Right renal cortex interstitium (tissue), 3 donors: ENCODE measurements at regions not wholly inside any gene's neighbourhood (a gene's known extent, or its start where the extent isn't known, plus 50 kb on each side); places are given as distances from the start of the nearest gene placed in this dataset.

Experiments used
- DNase-seq, 3 donors: peaks; one replicate each; pipeline ENCODE4 v3.0.0-alpha.2; 2013; ENCODE audit warnings: low read depth in 3 of 3, low spot score in 2 of 3

GRCh38 chr2:58585233-58585632 lies 344.1 kb upstream of the FANCL start:
- DNase-seq = no peak

GRCh38 chr2:58584606-58585118 lies 343.5 kb upstream of the FANCL start:
- DNase-seq = no peak

DNA sequence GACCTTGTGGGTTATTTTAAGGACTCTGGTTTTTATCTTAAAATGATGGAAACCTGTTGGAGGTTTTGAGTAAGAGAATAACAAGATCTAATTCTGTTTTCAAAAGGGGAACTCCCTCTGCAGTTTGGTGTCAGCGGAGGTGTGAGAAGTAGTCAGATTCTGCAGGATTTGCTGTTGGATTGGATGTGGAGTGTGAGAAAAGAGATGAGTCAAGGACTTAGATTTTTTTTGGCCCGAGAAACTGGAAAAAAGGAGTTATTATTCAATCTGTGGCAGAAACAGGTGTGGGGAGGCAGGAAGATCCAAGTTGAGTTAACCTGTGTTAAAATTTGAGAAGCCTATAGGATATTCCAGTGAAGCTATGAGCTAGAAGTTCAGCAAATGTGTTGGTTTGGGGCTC lies 337.2 kb upstream of the FANCL start:
- DNase-seq = no peak

DNA sequence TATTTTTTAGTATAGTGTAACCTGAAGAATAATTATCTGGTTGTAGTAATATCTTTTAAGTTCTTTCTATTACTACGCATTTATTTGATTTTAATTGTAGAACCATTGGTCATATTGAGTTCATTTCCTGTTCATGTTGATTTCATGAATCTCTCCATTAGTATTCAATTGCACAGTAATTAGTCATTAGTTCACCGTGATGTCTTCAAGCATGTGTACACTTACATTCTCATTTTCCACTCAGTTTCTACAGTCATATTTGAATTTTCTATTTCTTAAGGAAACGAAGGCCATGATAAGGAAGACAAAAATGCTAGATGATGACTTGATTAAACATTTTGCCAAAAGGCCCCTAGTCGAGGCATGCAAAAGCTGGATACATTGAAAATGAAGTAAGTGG lies 333.7 kb upstream of the FANCL start:
- no peak for DNase-seq

DNA sequence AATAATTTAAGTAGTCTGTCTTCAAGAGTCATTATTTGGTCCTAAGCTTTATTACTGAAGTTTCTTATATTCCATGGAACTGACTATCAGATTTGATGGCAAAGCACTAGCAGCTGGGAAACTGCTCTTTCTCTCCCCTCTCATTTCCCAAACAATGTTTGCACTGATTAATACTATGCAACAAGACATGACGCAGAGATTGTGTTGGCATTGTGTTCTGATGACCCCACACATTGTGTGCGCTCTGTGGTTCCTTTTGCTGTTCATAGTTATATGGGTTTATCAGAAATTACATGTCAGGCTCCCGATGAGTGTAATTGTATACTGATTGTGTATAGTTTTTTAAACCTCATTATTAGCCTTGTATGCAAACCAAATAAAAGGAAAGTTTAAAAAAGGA lies 331.6 kb upstream of the FANCL start:
- DNase-seq = no peak

DNA sequence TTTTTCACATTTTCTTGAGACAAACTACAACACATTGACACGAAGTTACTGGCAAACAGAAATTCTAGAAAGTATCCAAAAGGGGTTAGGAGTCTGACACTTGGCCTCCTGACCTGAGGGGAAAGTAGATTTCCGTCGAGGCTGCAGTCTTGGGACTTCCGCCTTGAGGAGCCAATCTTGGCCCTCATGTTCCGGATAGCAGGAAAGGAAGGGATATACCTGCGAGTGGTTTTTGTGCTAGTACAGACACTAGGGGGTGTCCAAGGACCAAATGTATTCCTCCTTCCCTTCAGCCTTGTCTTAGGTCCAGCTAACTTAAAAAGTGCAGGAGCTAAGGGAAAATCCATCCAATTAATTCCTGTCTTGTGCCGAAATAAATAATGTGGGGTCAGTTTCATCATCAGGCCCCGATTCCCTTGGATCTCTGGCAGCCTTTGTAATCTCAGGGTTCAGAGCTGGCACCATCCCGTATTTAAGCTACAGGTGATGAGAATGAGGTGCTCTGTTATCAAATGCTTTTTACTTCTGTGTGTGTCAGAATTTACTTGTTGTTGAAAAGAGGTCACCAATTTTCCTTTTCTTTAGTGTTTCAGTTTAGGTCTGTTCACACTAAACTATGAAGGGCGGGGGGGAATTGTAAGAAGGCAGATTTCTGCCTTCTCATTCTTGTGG lies 330.2 kb upstream of the FANCL start:
- DNase-seq = peak; percentile 14 to 48 (median 43)

- no peak for DNase-seq
These were observed 328.5 kb upstream of the FANCL start for GRCh38 chr2:58569475-58570185.

- no peak for DNase-seq
These were observed 327.8 kb upstream of the FANCL start for GRCh38 chr2:58568901-58569300.

DNA sequence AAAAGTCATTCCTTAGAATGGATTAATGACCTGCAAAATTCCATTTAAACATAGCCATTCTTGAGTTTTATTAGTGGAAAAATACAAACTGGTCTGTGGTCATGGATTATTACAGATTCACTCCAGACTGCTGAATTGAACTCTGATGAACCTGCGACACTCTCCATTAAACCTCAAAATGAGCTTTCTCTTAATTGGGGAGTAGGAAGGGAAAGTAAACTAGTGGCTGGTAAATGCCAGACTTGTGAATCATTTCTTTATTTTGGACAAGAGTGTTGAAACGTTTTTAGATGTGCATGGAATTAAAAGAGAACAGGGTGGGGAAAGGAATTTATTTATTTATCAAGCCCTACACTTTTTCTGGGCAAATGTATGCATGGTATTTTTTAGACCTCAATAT lies 321.2 kb upstream of the FANCL start:
- no peak for DNase-seq

DNA sequence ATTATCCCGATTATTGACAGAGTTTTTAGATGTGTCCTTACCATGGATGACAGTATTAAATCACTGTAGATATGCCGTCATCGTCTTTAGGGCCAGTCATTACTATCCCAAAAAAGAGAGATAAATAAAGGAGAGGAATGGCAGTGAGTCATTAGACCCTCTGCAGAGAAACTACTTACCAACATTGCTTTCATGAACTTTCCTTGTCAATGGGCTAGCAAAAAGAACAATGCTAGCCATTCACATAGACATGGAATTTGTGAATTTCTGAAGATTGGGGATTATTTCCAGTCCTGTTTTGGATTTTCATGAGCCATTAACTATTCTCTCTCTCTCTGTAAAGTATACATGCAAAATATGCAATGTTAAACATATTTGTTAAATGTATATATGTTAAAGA lies 319.4 kb upstream of the FANCL start:
- no peak for DNase-seq

DNA sequence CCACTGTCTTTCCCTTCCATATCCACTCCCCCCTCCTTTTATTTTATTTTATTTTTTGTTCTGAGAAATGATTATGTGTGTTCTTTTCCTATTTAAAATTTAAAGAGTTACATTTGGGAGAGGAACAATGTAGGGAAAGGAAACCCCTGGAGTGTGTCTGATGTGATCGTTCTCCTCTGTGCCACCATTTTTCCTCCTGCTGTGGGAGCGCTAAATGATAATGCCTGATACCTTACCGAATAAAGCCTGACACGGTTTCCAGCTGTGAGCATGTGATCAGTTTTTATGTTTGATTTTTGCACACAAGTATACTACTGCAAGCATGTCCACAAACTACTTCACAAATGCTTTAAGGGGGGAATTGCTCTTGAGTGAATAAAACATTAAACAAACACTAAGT lies 317.8 kb upstream of the FANCL start:
- DNase-seq = no peak

DNA sequence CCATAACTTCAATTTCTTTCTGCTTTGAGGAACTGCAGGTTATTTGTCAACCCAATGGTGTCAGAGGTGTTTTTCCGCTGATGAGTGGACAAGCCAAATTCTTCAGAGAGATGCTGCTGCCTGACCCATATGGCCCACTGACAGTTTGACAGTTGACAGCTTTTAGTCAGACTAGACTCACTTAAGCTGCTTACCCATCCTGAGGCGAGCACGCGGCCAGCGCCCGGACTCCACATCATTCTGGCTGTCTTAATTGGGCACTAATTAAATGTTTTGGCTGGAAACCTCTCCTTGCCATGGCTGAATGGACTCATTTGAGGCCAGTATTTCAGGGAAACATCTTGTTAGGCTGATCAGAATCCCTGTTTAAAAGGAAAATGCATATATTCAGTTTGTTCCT lies 316.1 kb upstream of the FANCL start:
- DNase-seq = no peak

- DNase-seq = no peak
These were observed 312.8 kb upstream of the FANCL start for GRCh38 chr2:58553937-58554336.

- DNase-seq = no peak
These were observed 312.4 kb upstream of the FANCL start for GRCh38 chr2:58553522-58553921.

DNA sequence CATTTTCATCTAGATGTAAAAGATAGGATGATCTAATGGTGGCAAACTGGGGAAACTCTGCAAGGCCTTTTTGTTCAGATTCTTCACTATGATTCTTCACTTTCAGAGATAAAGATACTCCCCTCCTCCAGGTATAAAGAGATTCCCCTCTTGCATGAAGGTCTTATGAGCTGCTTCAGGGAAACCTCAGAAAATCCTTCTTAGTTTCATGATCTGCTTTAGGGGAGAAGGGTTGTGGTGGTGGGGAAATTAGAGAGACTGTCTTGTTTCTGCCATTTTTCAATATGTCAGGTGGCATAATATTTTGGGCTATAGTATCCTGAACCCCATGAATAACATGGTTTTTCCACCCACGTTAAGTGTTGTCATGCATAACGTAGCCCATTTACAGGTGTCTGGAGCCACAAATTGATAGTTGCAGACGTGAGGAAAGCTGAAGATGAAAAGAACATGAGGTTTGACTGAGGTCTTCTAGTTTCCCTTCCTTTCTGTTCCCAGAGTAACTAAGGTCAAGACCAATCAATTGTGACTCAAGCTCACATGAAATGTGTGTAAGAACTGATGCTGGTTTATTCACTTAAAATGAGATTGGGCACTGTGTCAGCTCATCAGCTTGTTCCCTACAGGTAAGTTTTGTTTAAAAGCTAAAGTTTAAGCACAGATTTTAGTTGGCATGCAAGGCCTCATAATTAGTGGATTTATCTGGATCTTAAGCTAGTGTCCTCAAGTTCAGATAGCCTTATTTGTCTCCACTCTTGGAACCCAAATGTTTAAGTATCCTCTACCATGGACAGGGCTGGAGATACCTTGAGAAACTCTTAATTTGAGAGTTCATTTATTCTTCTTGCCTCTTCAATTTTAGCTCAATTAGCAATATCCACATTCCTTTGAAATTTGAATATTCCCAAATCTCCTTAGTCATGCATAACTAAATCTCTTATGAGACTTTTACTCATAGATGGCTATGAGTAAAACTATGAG lies 304.5 kb upstream of the FANCL start:
- no peak for DNase-seq

DNA sequence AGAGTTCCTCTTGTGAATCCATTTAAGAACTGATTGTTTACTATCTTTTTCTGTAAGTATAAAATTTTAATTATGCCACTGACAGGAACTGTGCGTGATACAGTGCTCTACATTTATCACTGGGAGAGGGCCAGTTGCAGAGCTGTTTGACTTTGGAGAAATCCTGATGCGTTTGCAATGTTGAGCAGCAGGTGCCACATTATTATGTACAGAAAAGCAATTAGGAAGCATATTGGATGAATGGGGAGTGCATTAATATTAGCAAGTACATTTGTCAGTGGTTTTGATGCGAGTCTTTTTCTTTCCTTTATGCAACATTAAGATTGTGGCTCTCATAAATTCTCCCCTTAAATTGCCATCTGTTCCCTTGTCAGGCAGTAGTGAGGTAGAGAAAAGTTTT lies 302.3 kb upstream of the FANCL start:
- no peak for DNase-seq

GRCh38 chr2:58541511-58541910 lies 300.4 kb upstream of the FANCL start:
- DNase-seq = no peak

DNA sequence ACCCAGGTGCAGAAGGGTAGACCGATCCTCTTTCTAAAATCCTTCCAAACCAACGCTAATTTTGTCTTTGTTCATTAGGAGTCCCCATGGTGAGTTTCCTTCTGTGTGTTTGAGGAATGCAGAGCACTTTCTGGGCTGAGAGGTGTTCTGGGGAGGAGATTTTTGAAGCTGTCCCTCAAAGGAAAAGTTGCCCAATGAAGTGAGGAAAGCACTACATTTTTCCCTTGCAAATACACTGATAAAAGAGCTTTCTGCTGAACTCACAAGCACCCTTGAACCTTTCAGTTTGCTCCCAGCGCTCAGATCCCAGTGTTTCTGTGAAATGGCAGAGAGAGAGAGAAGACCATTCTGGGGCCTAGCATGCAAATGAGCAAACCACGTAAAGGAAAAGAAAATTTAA lies 299.6 kb upstream of the FANCL start:
- no peak for DNase-seq

- no peak for DNase-seq
These were observed 298.8 kb upstream of the FANCL start for GRCh38 chr2:58539973-58540372.

DNA sequence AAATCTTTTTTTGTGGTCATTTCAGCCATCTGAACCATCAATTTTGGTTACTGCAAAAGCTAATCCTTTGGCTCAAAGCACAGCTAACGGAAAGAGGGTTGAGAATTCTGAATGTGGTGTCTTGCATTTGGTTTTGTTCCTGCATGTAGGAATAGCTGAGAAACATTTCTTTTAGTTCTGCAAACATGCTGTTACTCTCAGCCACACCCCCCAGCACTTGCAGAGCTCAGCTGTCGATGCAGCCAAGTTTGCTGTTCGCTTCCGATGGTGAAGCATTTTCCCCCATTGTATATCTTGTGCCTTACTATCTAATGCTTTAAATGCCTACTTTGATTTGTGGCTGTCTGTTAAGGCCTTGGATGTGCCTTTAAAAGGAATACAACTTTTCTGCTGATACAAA lies 294.9 kb upstream of the FANCL start:
- DNase-seq = no peak

- peak in 1 of 3 donors; percentile 6 for DNase-seq
These were observed 294.1 kb upstream of the FANCL start for GRCh38 chr2:58535182-58535581.
